HG02973 (cell line): ENCODE measurements at regions not wholly inside any gene's neighbourhood (a gene's known extent, or its start where the extent isn't known, plus 50 kb on each side); places are given as distances from the start of the nearest gene placed in this dataset.

Source experiments
- ATAC-seq: cut with Tn5 transposase; IDR thresholded peaks from one replicate; pipeline ENCODE4 v1.9.1; 2021; ENCODE audit warnings: moderate library complexity; ENCODE audit not compliant: unreplicated experiment

DNA sequence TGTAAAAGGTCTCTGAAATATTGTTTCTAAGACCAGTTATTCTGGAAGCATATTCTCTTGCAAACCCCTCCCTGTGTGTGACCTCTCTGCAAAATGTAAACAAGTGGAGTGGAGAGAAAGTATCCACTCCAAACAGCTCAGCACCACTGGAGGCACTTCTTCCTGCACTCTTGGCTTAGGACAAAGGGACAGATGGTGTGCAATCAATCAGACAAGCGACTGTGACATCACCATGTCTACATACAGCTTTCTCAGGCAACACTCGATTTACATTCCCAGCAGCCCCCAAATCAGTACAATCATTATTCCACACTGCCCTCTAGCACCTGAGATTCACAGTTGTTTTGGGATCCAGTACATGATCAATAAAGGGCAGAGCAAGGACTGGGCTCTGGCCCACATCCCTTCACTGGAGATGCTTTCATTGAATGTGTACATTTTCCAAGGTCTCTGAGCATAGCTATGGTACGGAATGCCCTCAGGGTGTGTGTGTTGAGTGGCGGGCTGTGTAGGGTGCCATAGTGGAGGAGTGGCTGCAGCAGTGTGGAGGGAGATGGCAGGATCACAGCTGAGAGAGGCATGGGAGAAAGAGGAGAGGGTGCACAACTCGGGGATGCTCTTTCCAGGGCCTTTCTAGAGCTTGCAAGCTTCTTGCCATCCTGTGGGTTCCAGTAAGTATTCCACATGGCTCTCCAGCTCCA, 311.8 kb upstream of the ST6GAL2 start:
- ATAC-seq: no peak

DNA sequence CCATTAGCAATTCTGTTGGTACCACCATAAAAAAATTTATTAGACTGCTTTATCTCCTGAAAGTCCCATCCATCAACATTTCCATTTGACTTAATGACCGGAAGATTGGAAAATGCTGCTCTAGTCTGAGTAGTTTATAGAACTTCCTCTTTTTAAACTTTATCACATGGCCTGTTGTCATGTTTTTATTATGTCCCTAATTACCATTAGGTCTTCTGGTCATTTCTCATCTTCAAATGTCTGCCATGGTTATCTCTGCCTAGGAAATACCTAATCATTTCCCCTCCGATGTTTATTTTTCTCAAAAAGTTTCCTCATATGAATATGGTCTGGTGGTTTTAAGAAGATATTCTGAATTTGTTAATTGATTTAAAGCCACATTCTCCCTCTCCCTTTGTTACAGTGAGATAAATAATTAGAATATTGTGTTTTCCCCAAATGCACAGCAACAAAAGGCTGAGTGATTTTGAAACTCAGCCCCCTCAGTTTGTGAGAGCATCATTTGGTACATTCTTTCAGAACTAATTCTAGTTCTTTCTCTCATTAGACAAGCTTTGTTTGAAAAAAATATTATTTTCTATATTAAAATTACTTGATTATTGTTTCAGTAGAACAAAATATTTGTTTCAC, 317.1 kb upstream of the ST6GAL2 start:
- ATAC-seq: no peak

GRCh38 chr2:107215401-107216350, 329.7 kb upstream of the ST6GAL2 start:
- ATAC-seq: no peak

DNA sequence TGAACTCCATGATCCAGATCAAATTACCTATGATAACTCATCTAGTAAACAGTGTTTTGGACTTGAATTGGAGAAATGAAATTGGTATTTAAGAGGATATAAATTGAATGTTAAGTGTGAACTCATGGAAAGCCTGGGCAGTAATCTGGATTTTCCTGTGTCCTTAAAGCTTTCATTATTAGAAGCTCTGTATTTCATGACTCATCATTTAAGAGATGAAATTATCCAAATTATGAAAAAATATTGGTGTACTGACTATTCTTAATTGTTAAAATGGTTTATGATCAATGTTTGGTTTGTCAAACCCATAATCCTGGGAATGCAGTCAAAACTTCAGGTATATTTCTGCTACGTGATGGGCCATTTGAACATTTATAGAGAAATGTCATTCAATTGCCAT, 332.2 kb upstream of the ST6GAL2 start:
- no peak for ATAC-seq

DNA sequence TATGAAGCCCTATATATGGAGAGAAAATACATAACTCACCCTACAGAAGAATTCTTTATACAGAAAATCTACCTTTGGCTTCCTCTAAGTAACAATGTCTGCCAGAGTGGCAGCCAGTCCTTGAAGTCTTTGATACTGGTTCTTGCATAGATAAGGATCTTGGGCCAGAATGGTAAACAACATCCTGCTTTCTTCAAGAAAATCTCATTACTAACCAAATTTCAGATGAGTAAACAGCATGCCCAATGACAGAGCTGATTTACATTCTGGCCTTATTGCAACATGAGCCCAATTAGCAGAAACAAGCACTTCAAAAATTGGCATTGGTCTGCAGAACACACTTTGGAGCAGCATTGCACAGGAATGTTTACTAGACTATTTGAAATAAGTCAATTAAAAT, 336.5 kb upstream of the ST6GAL2 start:
- no peak for ATAC-seq

DNA sequence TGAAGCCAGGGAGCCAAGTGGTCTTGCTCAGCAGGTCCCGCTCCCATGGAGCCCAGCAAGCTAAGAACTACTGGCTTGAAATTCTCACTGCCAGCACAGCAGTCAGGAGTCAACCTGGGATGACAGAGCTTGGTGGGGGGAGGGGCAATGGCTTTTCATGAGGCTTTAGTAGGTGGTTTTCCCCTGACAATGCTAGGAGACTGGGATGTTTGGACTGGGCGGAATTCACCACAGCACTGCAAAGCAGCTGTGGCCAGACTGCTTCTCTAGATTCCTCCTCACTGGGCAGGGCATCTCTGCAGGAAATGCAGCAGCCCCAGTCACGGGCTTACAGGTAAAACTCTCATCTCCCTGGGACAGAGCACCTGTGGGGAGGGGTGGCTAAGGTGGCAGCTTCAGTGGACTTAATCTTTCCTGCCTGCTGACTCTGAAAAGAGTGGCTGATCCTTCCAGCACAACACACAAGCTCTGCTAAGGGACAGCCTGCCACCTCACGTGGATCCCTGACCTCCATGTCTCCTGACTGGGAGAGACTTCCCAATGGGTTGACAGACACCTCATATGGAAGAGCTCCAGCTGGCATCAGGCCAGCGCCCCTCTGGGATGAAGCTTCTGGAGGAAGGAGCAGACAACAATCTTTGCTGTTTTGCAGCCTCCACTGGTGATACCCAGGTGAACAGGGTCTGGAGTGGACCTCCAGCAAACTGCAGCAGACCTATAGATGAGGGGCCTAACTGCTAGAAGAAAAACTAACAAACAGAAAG, 349.7 kb upstream of the ST6GAL2 start:
- no peak for ATAC-seq

DNA sequence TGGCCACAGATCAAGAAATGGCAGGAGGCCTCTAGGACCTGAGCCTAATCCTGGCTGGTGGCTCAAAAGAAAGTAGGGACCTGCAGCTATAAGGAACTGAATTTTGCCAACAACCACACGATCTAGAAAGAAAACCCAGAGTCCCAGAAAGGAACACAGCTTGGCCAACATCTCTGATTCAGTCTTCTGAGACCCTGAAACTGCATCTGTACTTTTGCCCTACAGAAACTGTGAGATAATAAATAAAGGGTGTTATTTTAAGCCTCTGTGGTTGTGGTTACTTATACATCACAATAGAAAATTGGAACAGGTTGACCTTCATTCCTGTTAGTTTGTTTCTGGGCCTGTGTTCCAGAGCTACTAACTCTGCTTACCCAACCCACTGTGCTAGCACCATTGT, 356.8 kb upstream of the ST6GAL2 start:
- ATAC-seq: no peak

- ATAC-seq: no peak
Observed at GRCh38 chr2:107248932-107249331, 363.0 kb upstream of the ST6GAL2 start.

DNA sequence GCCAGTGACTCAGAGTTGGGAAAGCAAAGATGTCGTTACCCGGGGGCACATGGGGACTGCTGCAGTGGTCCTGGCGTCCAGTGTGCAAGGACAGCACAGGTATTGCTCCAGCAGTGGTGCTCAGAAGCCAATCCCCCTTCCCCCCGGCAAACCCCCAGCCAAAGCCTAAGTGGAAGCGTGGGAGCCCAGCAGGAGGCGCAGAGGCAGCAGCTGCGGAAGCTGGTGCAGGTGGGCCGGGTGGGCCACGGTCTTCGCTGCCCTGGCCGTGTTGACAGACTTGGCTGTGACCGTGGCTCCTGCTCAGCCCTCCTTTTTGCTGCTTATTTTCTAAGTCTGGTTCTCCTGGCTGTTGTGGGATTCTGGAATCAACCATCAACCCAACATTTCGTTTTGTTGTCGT, 369.8 kb upstream of the ST6GAL2 start:
- no peak for ATAC-seq

GRCh38 chr2:107258531-107259407, 372.8 kb upstream of the ST6GAL2 start:
- ATAC-seq: no peak

- no peak for ATAC-seq
Observed at GRCh38 chr2:107259408-107260195, 373.6 kb upstream of the ST6GAL2 start.

DNA sequence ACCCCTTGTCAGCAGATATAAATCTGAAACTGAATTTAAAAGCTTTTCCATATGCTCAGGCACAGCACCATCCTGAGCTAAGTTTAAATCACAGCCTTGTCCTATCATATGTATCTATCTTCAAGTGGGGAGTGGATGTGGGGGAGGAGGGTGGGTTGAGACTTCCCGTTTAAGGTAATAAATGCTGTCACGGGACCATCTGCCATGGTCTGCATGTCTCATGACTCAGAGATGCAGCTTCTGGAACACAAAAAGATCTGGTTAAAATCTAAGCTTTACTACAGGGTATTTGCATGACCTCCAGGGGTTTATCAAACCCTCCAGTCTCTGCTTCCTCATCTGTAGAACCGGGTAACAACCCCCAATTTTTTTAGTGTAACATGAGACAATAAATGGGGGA, 377.7 kb upstream of the ST6GAL2 start:
- no peak for ATAC-seq

- no peak for ATAC-seq
Observed at GRCh38 chr2:107264184-107264583, 378.2 kb upstream of the ST6GAL2 start.

DNA sequence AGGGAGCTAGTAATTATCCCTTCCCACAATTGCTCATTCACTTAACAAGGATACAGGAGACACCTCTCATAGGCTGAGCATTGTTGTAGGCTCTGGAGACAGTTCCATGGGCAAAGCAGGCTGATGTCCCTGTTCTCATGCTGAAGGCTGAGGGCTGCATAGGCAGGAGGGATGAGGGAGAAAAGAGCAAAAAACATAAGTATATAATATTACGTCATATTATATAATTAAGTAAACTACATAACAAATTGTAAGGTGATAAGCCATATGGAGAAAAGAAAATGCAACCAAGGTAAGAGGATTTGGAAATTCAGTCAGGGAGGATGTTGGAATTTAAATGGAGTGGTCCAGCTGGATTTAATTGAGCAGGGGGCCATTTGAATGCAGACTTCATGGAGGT, 380.6 kb upstream of the ST6GAL2 start:
- no peak for ATAC-seq

DNA sequence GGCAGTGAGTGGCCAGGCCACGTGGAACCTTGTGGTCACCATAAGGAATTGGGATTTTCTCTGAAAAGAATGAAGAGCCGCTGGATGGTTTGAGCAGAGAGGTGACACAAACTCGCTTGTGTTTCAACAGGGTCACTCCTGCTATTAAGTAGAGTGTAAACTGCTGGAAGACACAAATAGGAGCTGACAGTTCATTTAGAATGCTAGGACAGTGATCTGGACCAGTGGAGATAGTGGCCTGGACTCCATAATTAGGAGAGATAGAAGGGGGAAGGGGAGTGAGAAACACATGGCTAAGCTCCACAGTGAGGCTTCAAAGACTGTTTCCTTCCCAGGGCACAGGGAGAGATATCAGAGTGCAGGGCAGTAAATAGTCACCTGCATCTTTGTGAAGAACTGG, 381.1 kb upstream of the ST6GAL2 start:
- ATAC-seq: no peak

- no peak for ATAC-seq
Observed at GRCh38 chr2:107276034-107276433, 390.1 kb upstream of the ST6GAL2 start.

- ATAC-seq: no peak
Observed at GRCh38 chr2:107278672-107279071, 392.7 kb upstream of the ST6GAL2 start.

- no peak for ATAC-seq
Observed at GRCh38 chr2:107281637-107282036, 395.7 kb upstream of the ST6GAL2 start.

DNA sequence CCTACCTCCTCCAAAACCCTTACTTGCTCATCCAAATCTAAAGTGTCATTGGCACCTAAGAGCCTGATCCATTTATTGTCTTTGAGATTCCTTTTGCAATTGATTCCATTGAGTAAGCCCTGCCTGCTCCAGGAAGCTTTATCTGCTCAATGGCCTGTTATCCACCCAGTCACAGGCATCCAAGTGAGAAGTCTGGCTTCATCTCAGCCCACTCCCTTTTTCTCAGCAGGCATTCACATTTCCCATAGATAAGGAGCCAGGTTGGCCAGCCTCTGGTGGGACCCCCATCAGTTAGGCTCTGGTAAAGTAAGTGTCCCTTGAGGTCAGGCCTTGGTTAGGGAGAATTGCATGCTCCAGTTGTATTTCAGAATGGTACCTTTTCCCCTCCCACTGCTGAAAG, 396.2 kb upstream of the ST6GAL2 start:
- no peak for ATAC-seq
